ENCODE measurements at regions not wholly inside any gene's neighbourhood (a gene's known extent, or its start where the extent isn't known, plus 50 kb on each side); places are given as distances from the start of the nearest gene placed in this dataset.
A peak's percentile ranks its signal among the peaks of the same experiment; 100 is the strongest.
"Not testable (repeated sequence)": the region's sequence is repeated elsewhere in the genome, so short reads cannot be mapped to it uniquely, and the experiment has no call there.

DNA sequence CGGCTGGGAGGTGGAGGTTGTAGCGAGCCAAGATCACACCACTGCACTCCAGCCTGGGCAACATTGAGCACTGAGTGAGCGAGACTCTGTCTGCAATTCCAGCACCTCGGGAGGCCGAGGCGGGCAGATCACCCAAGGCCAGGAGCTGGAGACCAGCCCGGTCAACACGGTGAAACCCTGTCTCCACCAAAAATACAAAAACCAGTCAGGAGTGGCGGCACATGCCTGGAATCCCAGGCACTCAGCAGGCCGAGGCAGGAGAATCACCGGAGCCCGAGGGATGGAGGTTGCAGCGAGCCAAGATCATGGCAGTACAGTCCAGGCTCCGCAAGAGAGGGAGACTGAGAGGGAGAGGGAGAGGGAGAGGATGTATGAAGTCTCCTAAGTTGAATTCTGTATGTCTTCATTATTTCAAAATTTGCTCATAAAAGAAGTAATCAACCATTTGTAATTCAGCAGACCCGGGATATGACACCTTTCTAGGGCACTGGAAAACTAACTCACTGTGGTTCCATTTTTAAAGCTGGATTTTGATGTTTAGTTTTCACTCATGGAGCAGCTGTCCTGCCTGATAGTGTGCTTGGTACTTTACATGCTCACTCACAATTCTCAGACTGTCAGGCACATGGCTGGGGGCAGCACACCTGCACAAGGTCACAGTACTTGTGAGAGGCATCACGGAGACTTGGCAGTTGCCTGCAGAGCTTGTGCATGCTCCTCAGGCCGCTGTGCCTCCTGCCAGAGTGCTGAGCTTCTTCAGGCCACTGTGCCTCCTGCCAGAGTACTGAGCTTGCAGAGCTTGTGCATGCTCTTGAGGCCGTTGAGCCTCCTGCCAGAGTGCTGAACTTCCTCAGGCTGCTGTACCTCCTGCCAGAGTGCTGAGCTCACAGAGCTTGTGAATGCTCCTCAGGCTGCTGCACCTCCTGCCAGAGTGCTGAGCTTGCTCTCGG, 106.2 kb downstream of the ERMARD start:
- H3K27ac ChIP-seq (ENCODE audit: low read depth, low read length) = no peak overlapping the region
- no peaks in the 10 kb centered on the region for H3K79me2 ChIP-seq (ENCODE audit: insufficient read depth, low read length)
- no peak overlapping the region for H2AFZ ChIP-seq (ENCODE audit: low read length)
- peak; percentile 29 for DNase-seq (ENCODE audit: insufficient read length, low spot score, missing footprints)
- no peak overlapping the region for H3K4me3 ChIP-seq (ENCODE audit: insufficient read depth, low read length)
- H3K9me3 ChIP-seq (ENCODE audit: low read depth, low read length) = no peaks in the 10 kb centered on the region
- no peaks in the 10 kb centered on the region for H4K20me1 ChIP-seq (ENCODE audit: insufficient read depth, low read length)
- TF ChIP-seq, protein P1, sequence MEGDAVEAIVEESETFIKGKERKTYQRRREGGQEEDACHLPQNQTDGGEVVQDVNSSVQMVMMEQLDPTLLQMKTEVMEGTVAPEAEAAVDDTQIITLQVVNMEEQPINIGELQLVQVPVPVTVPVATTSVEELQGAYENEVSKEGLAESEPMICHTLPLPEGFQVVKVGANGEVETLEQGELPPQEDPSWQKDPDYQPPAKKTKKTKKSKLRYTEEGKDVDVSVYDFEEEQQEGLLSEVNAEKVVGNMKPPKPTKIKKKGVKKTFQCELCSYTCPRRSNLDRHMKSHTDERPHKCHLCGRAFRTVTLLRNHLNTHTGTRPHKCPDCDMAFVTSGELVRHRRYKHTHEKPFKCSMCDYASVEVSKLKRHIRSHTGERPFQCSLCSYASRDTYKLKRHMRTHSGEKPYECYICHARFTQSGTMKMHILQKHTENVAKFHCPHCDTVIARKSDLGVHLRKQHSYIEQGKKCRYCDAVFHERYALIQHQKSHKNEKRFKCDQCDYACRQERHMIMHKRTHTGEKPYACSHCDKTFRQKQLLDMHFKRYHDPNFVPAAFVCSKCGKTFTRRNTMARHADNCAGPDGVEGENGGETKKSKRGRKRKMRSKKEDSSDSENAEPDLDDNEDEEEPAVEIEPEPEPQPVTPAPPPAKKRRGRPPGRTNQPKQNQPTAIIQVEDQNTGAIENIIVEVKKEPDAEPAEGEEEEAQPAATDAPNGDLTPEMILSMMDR (IDR thresholded peaks at IDR 0.05; ENCODE audit: extremely low read depth, low read depth, low read length) = no peak
- no peak overlapping the region for H3K4me2 ChIP-seq (ENCODE audit: insufficient read depth, low read length)
- no peaks in the 10 kb centered on the region for H3K27me3 ChIP-seq (ENCODE audit: insufficient read depth, low read length)
- H3K36me3 ChIP-seq (ENCODE audit: insufficient read depth, low read length) = no peaks in the 10 kb centered on the region
- H3K4me1 ChIP-seq (ENCODE audit: insufficient read depth, low read length) = no peaks in the 10 kb centered on the region

DNA sequence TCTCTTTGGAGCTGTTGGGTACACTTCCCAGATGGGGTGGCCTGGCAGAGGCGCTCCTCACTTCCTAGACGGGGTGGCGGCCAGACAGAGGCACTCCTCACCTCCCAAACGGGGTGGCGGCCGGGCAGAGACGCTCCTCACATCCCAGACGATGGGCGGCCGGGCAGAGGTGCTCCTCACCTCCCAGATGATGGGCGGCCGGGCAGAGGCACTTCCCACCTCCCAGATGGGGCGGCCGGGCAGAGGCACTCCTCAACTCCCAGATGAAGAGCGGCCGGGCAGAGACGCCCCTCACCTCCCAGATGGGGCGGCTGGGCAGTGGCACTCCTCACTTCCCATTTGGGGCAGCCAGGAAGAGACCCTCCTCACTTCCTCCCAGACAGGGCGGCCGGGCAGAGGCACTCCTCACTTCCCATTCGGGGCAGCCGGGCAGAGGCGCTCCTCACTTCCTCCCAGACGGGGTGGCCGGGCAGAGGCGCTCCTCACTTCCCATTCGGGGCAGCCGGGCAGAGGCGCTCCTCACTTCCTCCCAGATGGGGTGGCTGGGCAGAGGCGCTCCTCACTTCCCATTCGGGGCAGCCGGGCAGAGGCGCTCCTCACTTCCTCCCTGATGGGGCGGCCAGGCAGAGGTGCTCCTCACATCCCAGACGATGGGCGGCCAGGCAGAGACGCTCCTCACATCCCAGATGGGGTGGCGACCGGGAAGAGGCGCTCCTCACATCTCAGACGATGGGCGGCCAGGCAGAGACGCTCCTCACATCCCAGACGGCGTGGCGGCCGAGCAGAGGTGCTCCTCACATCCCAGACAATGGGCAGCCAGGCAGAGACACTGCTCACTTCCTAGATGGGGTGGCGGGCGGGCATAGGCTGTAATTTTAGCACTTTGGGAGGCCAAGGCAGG, 105.3 kb downstream of the ERMARD start:
- H3K4me2 ChIP-seq (ENCODE audit: insufficient read depth, low read length); H3K9me3 ChIP-seq (ENCODE audit: low read depth, low read length); H3K36me3 ChIP-seq (ENCODE audit: insufficient read depth, low read length); H2AFZ ChIP-seq (ENCODE audit: low read length); H3K79me2 ChIP-seq (ENCODE audit: insufficient read depth, low read length); DNase-seq (ENCODE audit: insufficient read length, low spot score, missing footprints); H3K27ac ChIP-seq (ENCODE audit: low read depth, low read length); H4K20me1 ChIP-seq (ENCODE audit: insufficient read depth, low read length); H3K27me3 ChIP-seq (ENCODE audit: insufficient read depth, low read length); H3K4me1 ChIP-seq (ENCODE audit: insufficient read depth, low read length); H3K4me3 ChIP-seq (ENCODE audit: insufficient read depth, low read length): not testable (repeated sequence)

DNA sequence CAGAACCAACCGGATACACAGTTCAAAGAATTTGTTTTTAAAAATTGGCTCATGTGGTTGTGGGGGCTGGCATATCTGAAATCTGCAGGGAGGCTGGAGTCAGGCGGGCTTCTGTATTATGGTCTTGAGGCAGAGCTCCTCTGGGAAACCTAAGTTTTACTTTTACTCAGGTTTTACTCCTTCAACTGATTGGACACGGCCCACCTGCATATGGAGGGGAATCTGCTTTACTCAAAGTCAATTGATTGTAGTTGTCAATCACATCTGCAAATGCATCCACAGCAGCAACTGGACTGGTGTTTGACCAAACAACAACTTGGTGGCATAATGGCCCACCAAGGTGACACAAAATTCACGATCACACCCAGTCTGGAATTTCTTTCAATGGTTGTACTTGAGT, 103.4 kb downstream of the ERMARD start:
- Histone ChIP-seq H3K79me2 (ENCODE audit: insufficient read depth, low read length) (no peaks in the 10 kb centered on the region), H2AFZ (ENCODE audit: low read length) (no peak overlapping the region), H4K20me1 (ENCODE audit: insufficient read depth, low read length) (no peaks in the 10 kb centered on the region), H3K9me3 (ENCODE audit: low read depth, low read length) (no peaks in the 10 kb centered on the region), H3K4me2 (ENCODE audit: insufficient read depth, low read length) (no peak overlapping the region), H3K4me3 (ENCODE audit: insufficient read depth, low read length) (no peak overlapping the region), H3K36me3 (ENCODE audit: insufficient read depth, low read length) (no peaks in the 10 kb centered on the region), H3K27me3 (ENCODE audit: insufficient read depth, low read length) (no peaks in the 10 kb centered on the region), H3K4me1 (ENCODE audit: insufficient read depth, low read length) (no peaks in the 10 kb centered on the region), H3K27ac (ENCODE audit: low read depth, low read length) (no peak overlapping the region)
- TF ChIP-seq, protein P1 (IDR thresholded peaks at IDR 0.05; ENCODE audit: extremely low read depth, low read depth, low read length) = no peak
- DNase-seq (ENCODE audit: insufficient read length, low spot score, missing footprints) = peak; percentile 18

DNA sequence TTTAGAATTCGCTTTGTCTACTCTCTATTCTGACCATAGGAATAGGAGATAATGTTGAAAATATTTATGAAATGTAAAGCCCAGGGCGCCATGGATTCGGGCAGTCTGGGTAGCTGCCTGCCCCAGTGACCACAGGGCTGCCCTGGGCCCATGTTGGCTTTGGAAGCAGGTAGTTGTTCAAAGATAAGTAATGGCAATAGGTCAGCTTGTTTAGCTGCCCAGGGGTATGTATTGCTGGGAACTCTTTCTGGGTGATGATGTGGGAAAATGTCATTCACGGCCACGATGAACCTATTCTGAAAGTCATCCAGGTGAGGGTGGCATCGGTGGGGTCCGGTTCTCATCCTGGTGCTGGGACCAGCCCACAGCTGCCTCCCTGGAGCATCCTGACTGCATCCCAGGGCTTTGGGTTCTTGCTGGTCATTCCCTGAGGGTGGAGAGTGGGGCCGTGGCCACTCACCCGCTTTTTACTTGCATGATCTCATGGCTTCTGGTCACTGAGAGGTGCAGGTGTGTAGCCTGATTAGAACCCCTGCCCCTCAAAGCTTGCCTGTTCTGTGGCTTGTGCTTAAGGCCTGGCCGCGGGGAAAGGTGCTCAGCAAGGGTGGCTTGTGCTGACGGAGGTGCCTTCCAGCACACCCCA, 102.8 kb downstream of the ERMARD start:
- H3K4me2 ChIP-seq (ENCODE audit: insufficient read depth, low read length) = no peak overlapping the region
- no peak overlapping the region for H3K4me3 ChIP-seq (ENCODE audit: insufficient read depth, low read length)
- no peaks in the 10 kb centered on the region for H3K4me1 ChIP-seq (ENCODE audit: insufficient read depth, low read length)
- DNase-seq (ENCODE audit: insufficient read length, low spot score, missing footprints) = peak; percentile 50
- TF ChIP-seq, protein P1 (IDR thresholded peaks at IDR 0.05; ENCODE audit: extremely low read depth, low read depth, low read length) = no peak
- no peaks in the 10 kb centered on the region for H3K79me2 ChIP-seq (ENCODE audit: insufficient read depth, low read length)
- no peaks in the 10 kb centered on the region for H3K27me3 ChIP-seq (ENCODE audit: insufficient read depth, low read length)
- H3K36me3 ChIP-seq (ENCODE audit: insufficient read depth, low read length) = no peaks in the 10 kb centered on the region
- H2AFZ ChIP-seq (ENCODE audit: low read length) = no peak overlapping the region
- H3K27ac ChIP-seq (ENCODE audit: low read depth, low read length) = no peak overlapping the region
- no peaks in the 10 kb centered on the region for H3K9me3 ChIP-seq (ENCODE audit: low read depth, low read length)
- H4K20me1 ChIP-seq (ENCODE audit: insufficient read depth, low read length) = no peaks in the 10 kb centered on the region

Measured in osteoblast (primary cell).